NCI-H1436 (cell line): ENCODE measurements at regions not wholly inside any gene's neighbourhood (a gene's known extent, or its start where the extent isn't known, plus 50 kb on each side); places are given as distances from the start of the nearest gene placed in this dataset.
"Not testable (repeated sequence)": the region's sequence is repeated elsewhere in the genome, so short reads cannot be mapped to it uniquely, and the experiment has no call there.

Experiments used
- DNase-seq: peaks from one replicate; lab custom pipeline; 2025; lab: John Stamatoyannopoulos, UW

- DNase-seq: not testable (repeated sequence)
Observed at GRCh38 chr1:220412382-220412781, 115.6 kb upstream of the MARK1 start.

DNA sequence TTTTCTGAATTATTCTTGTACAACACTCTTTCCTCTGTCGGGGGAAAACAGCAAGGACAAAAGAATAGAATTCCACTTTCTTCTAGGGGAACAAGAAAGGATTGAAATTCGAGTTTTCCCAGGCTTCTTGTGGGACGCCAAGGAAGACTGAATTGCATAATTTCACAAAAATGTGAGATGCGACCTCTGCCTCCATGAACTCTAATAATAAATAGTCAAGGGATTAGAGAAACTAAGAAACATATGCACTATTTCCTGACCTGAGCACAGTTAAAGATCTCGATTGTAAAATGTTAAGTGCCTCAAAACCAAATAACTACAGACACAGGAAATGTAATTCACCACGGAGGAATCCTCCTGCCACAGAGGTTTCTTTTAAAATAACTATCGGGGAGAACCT lies 117.3 kb upstream of the MARK1 start:
- no peak for DNase-seq

DNA sequence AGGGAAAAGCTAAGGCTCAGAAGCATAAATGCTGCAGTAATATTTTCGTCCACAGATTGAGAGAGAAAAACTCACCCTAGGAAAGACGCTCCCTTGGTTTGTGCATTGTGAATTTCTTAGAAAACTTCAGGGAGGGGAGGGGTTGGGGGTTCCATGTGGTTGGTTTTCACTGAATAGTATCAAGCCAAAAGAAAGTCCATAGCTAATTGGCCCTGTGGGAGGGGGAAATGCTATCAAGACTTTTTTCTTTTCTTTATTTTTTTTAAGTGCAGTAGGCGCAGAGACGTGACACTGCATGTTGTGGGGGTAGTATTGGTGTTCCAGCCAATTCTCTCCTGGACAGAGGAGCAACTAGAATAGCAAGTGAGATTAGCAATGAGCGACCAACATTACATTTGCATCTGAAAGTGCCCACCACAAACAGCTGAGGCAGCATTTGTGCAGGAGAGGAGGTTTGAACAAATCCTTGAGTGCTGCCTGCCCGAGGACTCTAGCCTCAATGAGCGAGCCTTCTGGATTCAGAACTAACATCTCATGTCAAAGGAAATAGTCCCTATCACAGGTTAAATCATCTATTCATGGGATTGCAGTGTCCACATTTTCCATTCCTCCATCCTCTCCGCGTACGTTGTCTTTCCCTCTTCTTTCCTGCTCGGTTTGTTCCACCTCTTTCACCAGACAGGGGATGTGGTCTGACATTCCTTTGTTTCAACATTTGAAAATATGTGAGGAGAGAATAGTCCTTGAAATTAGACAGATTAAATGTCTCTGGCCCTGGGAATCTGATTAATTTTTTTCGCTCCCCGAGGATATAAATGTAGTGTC lies 118.0 kb upstream of the MARK1 start:
- DNase-seq: no peak

DNA sequence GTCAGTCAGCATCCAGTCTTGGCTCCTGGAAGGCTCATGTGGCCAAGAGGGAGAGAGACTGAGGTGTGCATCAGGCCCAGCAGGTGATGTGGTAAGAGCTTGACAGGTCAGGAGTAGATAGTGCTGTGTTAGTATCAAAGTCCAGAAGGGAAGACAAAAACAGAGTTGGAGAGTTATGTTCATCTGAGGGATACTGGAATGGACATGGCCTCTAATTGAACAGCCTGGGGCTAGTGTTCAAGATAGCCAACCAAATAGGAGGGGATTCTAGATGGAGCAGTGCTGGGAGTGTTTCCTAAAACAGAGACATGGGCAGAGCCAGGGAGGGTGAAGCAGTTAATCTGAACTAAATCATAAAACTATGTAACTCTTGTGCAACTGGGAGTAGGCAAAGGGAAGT lies 120.7 kb upstream of the MARK1 start:
- no peak for DNase-seq

- DNase-seq: no peak
Observed at GRCh38 chr1:220398238-220398637, 126.0 kb upstream of the RAB3GAP2 start.

DNA sequence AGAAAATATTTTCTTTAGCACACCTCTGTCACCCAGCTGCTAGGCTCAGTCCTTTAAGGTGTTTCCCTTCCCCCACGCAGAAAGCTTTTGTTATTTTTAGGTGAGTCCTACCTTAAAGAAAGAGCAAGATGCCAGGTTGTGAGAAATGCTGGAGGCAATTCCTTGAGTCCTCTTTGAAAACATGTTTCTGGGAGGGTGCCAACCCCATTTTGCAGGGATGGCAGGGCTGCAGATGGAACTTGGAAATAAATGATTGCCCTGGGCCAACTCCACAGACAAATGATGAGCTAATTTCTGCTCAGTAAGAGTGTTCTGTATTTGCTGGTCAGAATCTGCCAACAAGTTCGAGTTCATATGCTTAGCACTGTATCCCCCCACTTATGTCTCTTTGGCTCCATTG lies 119.2 kb upstream of the RAB3GAP2 start:
- no peak for DNase-seq

DNA sequence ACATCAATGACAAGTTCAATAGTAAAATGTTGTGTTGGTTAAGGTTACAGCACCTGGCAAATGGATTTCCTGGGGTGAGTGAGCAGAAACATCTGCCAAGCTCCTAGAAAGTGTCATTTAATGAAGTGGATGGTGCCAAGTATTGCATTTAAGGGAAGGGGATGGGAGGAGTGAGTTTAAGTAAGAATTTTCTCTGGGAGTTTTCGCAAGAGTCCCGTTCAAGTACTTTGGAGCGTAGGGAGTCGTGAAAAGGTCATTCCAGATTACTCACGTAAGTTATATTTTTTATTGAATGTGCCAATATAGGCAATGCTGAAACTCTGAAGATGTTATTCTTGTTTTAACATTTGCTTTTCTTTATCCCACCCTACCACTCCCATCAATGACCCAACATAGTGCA lies 117.4 kb upstream of the RAB3GAP2 start:
- DNase-seq: no peak

DNA sequence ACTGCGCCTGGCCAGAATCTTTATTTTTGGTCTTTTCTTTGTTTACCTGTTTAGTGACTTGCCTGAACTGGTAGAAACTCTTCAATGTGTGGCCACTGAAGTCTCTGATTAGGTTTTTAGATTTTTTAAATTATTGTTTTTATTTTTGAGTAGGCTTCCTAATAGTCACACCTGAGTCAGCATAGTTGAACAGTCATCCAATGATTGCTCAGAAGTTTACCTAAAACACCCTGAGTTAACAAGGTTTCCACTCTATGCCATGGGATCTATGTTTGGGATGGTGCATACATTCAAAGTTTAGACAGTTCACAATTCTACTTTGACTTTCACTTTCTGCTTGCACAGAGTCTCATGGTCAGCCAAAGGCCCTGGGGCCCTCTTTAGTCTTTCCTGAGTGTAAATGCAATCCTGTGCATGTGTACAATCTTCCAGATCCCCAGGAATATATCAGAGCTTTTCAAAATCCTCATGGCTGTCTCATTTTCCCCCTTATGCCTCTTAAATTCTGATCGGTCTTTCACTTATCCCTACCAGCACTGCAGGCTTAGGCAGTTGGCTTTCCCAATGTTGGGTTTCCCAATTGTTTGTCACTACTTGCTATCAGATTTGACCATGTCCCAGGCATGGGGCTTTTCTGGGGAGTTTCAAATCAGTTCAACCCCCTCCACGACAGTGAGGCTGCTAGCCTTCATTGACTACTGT lies 114.4 kb upstream of the RAB3GAP2 start:
- DNase-seq: no peak

DNA sequence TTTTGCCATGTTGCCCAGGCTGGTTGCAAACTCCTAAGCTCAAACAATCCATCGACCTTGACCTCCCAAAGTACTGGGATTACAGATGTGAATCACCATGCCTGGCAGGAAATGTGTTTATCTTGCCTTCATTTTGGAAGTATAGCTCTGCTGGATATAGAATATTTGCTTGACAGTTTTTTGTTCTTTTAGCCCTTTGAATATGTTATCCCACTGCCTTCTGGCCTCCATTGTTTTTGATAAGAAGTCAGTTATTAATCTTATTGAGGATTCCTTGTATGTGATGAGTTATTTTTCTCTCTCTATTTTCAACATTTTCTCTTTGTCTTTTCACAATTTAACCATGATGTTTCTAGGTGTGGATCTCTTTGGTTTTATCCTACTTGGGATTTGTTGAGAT lies 112.9 kb upstream of the RAB3GAP2 start:
- no peak for DNase-seq

DNA sequence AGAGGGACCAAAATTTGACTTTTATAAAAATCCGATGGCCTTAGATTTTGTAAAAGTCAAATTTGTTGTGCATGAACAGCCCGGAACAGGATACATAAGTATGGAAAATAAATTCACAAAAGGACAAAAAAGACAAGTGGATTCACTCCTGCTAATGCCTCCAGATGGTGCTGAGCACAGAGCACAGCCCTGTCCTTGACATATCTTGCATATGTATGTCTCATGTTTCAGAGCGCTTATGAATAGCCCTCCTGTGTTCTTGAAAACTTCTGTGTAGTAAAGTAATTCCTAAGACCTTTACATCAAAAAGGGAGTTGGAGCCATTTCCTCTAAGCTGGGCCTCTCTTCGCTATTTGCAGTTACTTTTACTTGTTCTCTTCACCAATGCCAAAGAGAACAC lies 110.7 kb upstream of the RAB3GAP2 start:
- no peak for DNase-seq

DNA sequence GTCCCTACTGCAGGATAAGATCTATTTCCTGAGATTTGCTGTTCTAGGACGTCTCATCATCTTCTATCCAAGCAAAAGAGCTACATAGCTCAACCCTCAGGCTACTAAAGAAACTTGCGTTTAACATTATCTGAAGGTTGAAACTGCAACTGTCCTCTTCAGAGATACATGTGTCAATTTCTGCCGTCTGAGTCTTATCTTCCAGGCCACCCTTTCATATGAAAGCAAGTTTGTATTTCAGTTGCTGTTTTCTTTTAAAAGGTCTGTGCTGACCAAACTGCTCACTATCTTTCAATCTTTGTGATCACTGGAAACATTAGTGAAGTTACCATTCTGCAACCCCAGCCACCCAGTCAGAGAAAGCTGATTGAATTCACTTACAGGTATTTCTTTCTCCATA lies 108.6 kb upstream of the RAB3GAP2 start:
- DNase-seq: no peak

DNA sequence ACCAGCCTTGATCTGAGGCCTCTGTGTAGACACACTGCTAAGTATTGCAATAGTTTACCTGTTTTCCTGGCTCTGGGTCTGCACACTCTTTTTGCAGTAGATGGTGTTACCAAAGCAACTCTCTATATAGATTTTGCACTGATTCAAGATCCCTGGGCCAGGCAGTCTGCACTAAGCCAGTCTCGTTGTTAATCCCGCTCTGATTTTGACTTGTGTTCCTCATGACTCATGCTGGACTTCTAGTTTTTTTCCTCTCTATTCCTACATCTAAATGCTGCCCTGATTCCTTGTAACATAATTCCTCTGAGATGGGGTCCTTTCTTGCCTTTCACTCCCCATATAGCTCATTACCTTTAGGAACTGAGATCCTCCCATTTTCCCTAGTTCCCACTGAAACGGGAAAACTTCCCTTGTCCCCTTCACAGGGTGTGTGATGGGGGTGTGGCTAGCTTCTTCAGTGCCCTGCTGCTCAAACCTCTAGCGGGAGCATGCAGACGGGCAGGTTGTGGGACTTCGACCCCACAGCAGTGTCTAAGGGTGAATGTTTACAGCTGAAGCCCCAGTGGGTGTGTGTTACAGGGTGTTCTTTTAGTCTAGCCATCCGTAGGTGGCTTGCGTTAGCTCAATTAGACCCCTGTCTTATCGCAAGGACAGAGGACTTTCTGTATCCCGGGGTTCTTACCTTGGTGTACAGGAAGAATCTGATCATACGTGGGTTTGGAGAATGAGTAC lies 106.5 kb upstream of the RAB3GAP2 start:
- no peak for DNase-seq

GRCh38 chr1:220375715-220376114 lies 103.5 kb upstream of the RAB3GAP2 start:
- DNase-seq: no peak

GRCh38 chr1:220374449-220374848 lies 102.2 kb upstream of the RAB3GAP2 start:
- DNase-seq: no peak

DNA sequence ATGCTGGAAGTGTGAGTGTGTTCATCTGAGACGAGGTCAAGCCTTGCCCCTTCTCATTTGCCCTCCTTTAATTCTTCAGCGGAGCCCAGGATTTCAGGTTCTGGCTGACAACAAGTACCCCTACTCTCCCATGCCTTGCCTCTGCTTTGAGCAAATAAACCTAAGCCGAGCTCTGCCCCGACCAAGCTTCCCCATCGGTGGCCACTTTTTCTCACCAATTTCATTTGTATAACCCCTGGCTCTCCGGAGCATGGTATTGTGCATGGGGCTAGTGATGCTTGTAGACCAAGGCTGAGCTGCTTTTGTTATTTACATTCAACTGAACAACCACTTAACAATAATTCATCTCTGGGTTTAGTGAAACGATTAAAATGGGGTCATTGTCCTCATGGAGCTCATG lies 100.2 kb upstream of the RAB3GAP2 start:
- no peak for DNase-seq

DNA sequence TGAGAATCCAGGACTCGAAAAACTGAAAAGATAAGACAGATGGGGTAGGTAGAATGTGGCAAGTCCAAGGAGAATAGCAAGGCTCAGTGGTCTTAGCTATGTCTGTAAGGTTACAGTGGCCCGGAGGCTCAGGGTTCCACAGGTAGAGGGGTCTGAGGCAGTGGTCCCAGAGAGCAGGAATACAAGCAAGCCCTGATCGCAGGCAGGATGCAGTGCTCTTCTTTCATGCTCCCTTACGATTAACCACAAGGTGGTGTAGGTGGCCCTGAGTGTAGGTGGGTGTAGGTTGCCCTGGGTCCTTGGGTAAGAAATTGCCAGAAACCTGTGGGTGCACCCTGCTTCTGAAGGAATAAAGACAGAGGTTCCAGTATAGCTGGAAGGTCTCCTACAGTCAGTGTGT lies 99.1 kb upstream of the RAB3GAP2 start:
- DNase-seq: peak; percentile 20

DNA sequence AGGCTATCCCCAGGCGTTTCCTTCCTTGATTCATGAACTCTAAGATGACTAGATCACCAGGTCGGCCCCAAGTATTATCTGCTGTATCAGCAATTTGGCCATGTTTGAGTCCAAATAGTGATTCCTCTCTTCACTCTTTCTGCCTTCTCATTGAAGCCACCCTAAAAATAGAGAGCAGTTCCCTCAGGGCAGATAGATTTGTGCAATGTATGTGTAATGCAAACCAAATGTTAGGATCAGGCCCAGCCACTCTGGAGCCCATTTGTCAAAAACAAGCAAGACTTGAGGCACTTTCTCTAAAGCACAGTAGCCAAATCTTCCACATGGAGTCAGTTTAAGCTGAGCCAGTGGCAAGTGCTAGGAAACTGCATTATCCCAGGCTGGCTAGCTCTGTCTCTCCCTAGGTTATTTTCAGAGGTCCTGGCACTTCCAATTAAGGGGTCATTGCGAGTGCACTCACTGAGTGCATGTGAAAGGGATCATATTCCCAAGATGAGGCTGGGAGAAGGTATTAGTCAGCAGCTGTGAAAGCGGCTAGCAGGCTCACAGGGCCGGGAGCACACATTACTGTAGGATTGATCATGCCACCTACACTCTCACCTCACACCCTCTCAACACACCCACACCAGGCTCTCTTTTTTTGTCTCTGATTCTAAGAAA lies 97.9 kb upstream of the RAB3GAP2 start:
- DNase-seq: no peak

GRCh38 chr1:220369511-220369910 lies 97.3 kb upstream of the RAB3GAP2 start:
- DNase-seq: no peak

DNA sequence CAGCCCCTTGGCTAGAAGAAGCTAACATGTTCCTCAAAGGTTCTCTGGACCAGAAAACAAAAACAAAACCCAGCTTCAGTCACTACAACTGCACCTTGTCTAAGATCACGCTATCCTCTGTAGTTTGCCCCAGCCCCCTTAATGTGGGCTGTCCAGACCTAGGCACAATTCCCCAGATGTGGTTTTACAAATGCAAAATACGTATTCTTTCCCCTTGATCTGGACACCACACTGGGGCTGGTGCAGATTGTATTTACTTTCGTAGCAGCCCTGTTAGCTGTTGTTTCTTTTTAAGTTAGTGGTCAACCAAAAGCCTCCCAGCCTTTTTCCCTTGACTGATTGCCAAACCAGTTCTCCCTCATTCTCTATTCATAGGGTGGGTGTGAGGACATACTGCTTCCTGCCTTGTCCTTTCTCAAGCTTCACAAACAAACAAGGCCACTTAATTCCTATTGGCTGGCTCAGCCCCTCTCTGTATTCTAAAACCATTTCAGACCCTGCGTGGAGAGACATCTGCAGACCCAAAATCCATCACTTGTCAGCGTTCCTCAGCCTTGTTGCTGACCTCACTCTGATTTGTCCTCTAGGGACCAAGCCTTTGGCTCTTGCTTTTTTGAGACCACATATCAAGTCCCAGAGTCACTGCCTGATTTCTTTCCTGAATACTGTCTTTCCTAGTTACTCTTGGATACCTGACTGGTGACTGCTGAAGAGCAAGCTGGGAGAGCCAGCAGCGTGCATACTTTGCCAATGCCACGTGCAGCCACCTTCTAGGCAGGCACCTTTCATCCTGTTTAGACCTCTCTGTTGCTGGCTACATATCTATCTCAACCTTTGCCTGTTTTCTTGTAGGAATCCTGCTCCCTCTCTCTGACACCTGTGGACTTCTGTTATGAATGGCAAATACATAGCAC lies 96.4 kb upstream of the RAB3GAP2 start:
- no peak for DNase-seq

DNA sequence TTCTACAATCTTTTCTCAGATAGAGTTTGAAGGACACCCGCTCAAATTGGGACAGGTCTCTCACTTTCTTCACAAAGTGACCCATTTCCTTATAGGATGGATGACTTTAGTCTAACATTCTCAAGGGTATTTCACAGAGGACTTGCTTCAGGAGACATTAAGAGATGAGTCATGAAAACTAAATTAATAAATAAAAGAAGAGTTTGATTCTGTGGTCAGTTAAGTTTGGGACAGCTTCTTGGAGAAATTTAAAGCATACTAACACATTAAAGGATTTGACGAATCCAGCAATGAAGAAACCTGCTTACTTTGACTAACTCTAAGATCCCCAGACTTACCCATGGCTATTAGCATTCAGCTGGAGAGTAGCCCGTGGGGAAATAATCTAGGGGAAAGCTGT lies 95.6 kb upstream of the RAB3GAP2 start:
- no peak for DNase-seq

DNA sequence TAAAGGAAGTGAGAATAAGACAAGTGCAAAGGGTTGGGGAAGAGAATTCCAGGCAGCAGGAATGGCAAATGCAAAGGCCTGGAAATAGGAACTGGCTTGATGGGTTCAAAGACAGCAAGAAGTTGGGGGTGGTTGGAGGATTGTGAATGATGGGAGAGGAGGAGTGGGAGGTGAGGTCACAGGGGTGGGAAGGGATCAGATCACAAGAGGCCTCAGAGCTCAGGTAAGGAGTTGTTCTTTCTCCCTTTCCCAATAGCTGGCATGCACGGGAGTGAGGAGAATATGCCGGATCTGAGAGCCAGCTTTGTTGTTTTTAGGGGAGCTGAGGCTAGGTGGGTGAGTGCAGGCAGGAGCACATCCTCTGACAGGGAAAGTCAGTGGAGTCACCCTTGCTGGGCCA lies 94.0 kb upstream of the RAB3GAP2 start:
- DNase-seq: no peak
